Ishikawa (cell line): ENCODE measurements at regions not wholly inside any gene's neighbourhood (a gene's known extent, or its start where the extent isn't known, plus 50 kb on each side); places are given as distances from the start of the nearest gene placed in this dataset.

Experiments used
- CEBPB ChIP-seq: IDR thresholded peaks from 2 replicates; pipeline ENCODE4 v1.6.1; 2012
- CREB1 ChIP-seq: IDR thresholded peaks from 2 replicates; pipeline ENCODE4 v1.6.1; 2012; ENCODE audit warnings: low read depth
- EGR1 ChIP-seq: IDR thresholded peaks from 2 replicates; pipeline ENCODE4 v1.6.1; 2012
- EP300 ChIP-seq: IDR thresholded peaks from 2 replicates; pipeline ENCODE4 v1.6.1; 2012; ENCODE audit warnings: borderline replicate concordance
- FOXM1 ChIP-seq: IDR thresholded peaks from 2 replicates; pipeline ENCODE4 v1.6.1; 2012; ENCODE audit warnings: low read depth, borderline replicate concordance
- MAX ChIP-seq: IDR thresholded peaks from 2 replicates; pipeline ENCODE4 v1.6.1; 2012
- NFIC ChIP-seq: IDR thresholded peaks from 2 replicates; pipeline ENCODE4 v1.6.1; 2012
- RAD21 ChIP-seq: IDR thresholded peaks from 2 replicates; pipeline ENCODE4 v1.6.1; 2012; ENCODE audit warnings: low read depth
- REST ChIP-seq: IDR thresholded peaks from 2 replicates; pipeline ENCODE4 v1.6.1; 2012; ENCODE audit warnings: low read depth, mild to moderate bottlenecking
- TAF1 ChIP-seq: IDR thresholded peaks from 2 replicates; pipeline ENCODE4 v1.6.1; 2012; ENCODE audit warnings: low read depth, mild to moderate bottlenecking
- TCF12 ChIP-seq: IDR thresholded peaks from 2 replicates; pipeline ENCODE4 v1.6.1; 2012; ENCODE audit warnings: low read depth
- TEAD4 ChIP-seq: IDR thresholded peaks from 2 replicates; pipeline ENCODE4 v1.6.1; 2012
- USF1 ChIP-seq: IDR thresholded peaks from 2 replicates; pipeline ENCODE4 v1.6.1; 2012
- YY1 ChIP-seq: IDR thresholded peaks from 2 replicates; pipeline ENCODE4 v1.6.1; 2012; ENCODE audit warnings: low read depth
- ZBTB7A ChIP-seq: IDR thresholded peaks from 2 replicates; pipeline ENCODE4 v1.6.1; 2012; ENCODE audit warnings: low read depth

GRCh38 chr21:32088471-32088870 is 190.4 kb downstream of the MIS18A start:
- TF ChIP-seq YY1 = no peak
- no peak for TF ChIP-seq USF1
- TF ChIP-seq EGR1 = no peak
- no peak for TF ChIP-seq MAX
- TF ChIP-seq REST = no peak
- TF ChIP-seq CREB1 = no peak
- no peak for TF ChIP-seq EP300
- TF ChIP-seq TAF1 = no peak

GRCh38 chr21:32087447-32087846 is 191.4 kb downstream of the MIS18A start:
- TF ChIP-seq RAD21 (no peak), TEAD4 (no peak), EGR1 (no peak), CREB1 (no peak), EP300 (no peak)

GRCh38 chr21:32083197-32083596 is 195.7 kb downstream of the MIS18A start:
- TF ChIP-seq NFIC = peak; percentile 36; the same call in 1 of the 2 replicates
- TF ChIP-seq RAD21 = no peak

GRCh38 chr21:32082466-32082865 is 196.4 kb downstream of the MIS18A start:
- TF ChIP-seq NFIC = no peak
- TF ChIP-seq CREB1 = no peak
- TF ChIP-seq USF1 = no peak
- TF ChIP-seq EP300 = no peak
- no peak for TF ChIP-seq CEBPB
- TF ChIP-seq TAF1 = no peak
- TF ChIP-seq ZBTB7A = no peak
- no peak for TF ChIP-seq RAD21

- TF ChIP-seq YY1 (no peak), MAX (no peak), RAD21 (no peak), TEAD4 (no peak), NFIC (no peak), USF1 (no peak), TAF1 (no peak), FOXM1 (no peak), CEBPB (no peak), TCF12 (no peak)
These were observed 200.8 kb downstream of the HUNK start for GRCh38 chr21:32073593-32073992.

GRCh38 chr21:32073190-32073589 is 200.4 kb downstream of the HUNK start:
- TF ChIP-seq ZBTB7A = no peak

- no peak for TF ChIP-seq EGR1
- no peak for TF ChIP-seq FOXM1
- no peak for TF ChIP-seq YY1
- TF ChIP-seq TAF1 = no peak
- no peak for TF ChIP-seq ZBTB7A
- no peak for TF ChIP-seq RAD21
- no peak for TF ChIP-seq TEAD4
These were observed 198.0 kb downstream of the HUNK start for GRCh38 chr21:32070676-32071330.

- TF ChIP-seq EP300 (no peak), CEBPB (no peak), NFIC (no peak), EGR1 (no peak), USF1 (no peak), TEAD4 (no peak), FOXM1 (no peak), REST (no peak), CREB1 (no peak), MAX (no peak), YY1 (no peak), TAF1 (no peak), RAD21 (no peak), TCF12 (no peak)
These were observed 197.3 kb downstream of the HUNK start for GRCh38 chr21:32070126-32070525.
